ENCODE measurements at regions not wholly inside any gene's neighbourhood (a gene's known extent, or its start where the extent isn't known, plus 50 kb on each side); places are given as distances from the start of the nearest gene placed in this dataset.

DNA sequence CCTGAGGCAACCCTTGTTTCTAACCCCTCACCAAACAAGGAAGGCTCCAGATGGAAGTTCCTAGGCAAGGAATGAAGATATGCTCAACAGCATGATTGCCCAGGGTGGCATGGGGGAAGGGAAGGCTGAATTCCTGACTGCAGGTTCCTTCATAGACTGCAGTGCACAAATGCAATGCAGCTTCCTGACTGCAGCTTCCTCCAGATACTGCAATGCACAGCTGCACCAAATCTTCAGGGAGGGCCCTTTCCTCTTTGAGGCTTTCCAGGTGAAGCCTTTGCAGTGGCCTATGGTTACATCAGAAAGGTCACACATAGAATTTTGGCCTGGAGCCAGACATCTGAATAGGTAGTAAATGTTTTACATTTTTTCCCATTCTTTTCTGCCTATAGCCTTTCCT lies 58.8 kb upstream of the DYNAP start:
- no peak for TF ChIP-seq EZH2phosphoT487 (IDR thresholded peaks at IDR 0.05; ENCODE audit: borderline replicate concordance, low read length)
- TF ChIP-seq, protein P1, sequence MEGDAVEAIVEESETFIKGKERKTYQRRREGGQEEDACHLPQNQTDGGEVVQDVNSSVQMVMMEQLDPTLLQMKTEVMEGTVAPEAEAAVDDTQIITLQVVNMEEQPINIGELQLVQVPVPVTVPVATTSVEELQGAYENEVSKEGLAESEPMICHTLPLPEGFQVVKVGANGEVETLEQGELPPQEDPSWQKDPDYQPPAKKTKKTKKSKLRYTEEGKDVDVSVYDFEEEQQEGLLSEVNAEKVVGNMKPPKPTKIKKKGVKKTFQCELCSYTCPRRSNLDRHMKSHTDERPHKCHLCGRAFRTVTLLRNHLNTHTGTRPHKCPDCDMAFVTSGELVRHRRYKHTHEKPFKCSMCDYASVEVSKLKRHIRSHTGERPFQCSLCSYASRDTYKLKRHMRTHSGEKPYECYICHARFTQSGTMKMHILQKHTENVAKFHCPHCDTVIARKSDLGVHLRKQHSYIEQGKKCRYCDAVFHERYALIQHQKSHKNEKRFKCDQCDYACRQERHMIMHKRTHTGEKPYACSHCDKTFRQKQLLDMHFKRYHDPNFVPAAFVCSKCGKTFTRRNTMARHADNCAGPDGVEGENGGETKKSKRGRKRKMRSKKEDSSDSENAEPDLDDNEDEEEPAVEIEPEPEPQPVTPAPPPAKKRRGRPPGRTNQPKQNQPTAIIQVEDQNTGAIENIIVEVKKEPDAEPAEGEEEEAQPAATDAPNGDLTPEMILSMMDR (conservative IDR thresholded peaks at IDR 0.05; ENCODE audit: low read depth, low read length), result no peak

All from PC-3 (cell line).